ENCODE measurements at regions not wholly inside any gene's neighbourhood (a gene's known extent, or its start where the extent isn't known, plus 50 kb on each side); places are given as distances from the start of the nearest gene placed in this dataset.

DNA sequence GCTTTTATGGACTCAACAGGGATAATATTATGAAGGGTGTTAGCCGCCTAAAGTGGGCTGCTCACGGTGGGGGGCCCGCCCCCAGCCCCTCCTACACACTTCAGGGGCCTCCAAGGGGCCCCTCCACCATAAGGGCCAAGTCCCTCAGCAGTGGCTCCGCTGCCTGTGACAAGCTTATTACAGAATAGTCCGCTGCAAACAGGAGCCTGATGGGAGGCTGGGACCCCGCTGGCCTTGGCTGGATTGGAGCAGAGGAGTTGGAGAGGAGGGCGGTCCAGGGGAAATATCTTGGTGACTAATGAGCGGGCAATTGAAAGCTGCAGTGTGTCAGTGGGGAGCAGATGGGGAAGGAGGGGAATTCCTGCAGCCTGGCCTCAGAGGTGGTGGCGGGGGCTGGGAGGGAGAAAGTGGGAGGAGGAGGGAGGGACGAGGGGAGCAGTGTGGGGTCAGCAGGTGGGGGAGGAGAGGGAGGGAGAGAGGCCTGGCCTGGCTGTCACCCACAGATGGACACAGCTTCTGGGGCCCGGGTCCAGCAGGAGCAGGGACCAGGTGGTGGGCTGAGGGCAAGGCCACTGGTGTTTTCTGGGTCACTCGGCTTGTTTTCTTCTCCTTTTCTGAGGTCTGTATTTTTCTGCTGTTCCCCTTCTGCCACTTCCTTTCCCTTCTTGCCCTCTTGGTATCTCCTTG, 57.6 kb upstream of the FOXP4 start:
- TF ChIP-seq CTCF (IDR thresholded peaks at IDR 0.05; ENCODE audit: insufficient read depth, low read length, poor library complexity, severe bottlenecking) (no peak), EZH2phosphoT487 (conservative IDR thresholded peaks at IDR 0.05; ENCODE audit: low read length) (no peak)
